Muscle of arm (tissue), 1 donor: ENCODE measurements at regions not wholly inside any gene's neighbourhood (a gene's known extent, or its start where the extent isn't known, plus 50 kb on each side); places are given as distances from the start of the nearest gene placed in this dataset.

Experiments used
- DNase-seq: peaks from one replicate; pipeline ENCODE4 v3.0.0-alpha.2; 2013

- DNase-seq, result no peak
Observed at GRCh38 chr9:551986-552929, 289.2 kb upstream of the DMRT1 start.

- no peak for DNase-seq
Observed at GRCh38 chr9:555493-555892, 286.0 kb upstream of the DMRT1 start.

- DNase-seq, result no peak
Observed at GRCh38 chr9:556199-556598, 285.3 kb upstream of the DMRT1 start.

- DNase-seq, result no peak
Observed at GRCh38 chr9:556675-557074, 284.8 kb upstream of the DMRT1 start.

- no peak for DNase-seq
Observed at GRCh38 chr9:557601-558201, 283.8 kb upstream of the DMRT1 start.

- no peak for DNase-seq
Observed at GRCh38 chr9:561427-561826, 280.1 kb upstream of the DMRT1 start.

- DNase-seq, result no peak
Observed at GRCh38 chr9:563200-563599, 278.3 kb upstream of the DMRT1 start.

- DNase-seq, result no peak
Observed at GRCh38 chr9:565528-565927, 276.0 kb upstream of the DMRT1 start.

- no peak for DNase-seq
Observed at GRCh38 chr9:567128-567746, 274.3 kb upstream of the DMRT1 start.

GRCh38 chr9:567747-568305 lies 273.7 kb upstream of the DMRT1 start:
- no peak for DNase-seq

GRCh38 chr9:569296-569695 lies 272.2 kb upstream of the DMRT1 start:
- no peak for DNase-seq

GRCh38 chr9:570187-570586 lies 271.3 kb upstream of the DMRT1 start:
- DNase-seq, result no peak

GRCh38 chr9:571066-571465 lies 270.4 kb upstream of the DMRT1 start:
- no peak for DNase-seq

- DNase-seq, result no peak
Observed at GRCh38 chr9:571741-572140, 269.8 kb upstream of the DMRT1 start.

GRCh38 chr9:573691-574410 lies 267.6 kb upstream of the DMRT1 start:
- no peak for DNase-seq

- no peak for DNase-seq
Observed at GRCh38 chr9:575139-575538, 266.4 kb upstream of the DMRT1 start.

- no peak for DNase-seq
Observed at GRCh38 chr9:580652-581342, 260.7 kb upstream of the DMRT1 start.

- no peak for DNase-seq
Observed at GRCh38 chr9:581673-582497, 259.6 kb upstream of the DMRT1 start.

GRCh38 chr9:582775-583174 lies 258.7 kb upstream of the DMRT1 start:
- DNase-seq, result no peak

- no peak for DNase-seq
Observed at GRCh38 chr9:587527-587926, 254.0 kb upstream of the DMRT1 start.
